ENCODE measurements at regions not wholly inside any gene's neighbourhood (a gene's known extent, or its start where the extent isn't known, plus 50 kb on each side); places are given as distances from the start of the nearest gene placed in this dataset.

DNA sequence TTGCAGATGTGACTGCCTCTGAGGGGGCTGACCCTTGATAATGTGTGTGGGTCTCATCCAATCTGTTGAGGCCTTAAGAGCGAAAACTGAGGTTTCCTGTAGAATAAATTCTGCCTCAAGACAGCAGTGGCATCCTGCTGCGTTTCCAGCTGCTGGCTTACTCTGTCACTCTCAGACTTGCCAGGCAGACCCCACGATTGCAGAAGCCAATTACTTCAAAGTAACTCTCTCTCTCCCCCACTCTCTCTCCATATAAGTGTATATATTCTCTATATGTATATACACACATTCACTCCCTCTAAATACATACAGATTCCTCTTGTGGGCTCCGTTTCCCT lies 152.5 kb upstream of the ALKAL2 start:
- no peak for DNase-seq (ENCODE audit: low read depth)
- TF ChIP-seq, protein P1, sequence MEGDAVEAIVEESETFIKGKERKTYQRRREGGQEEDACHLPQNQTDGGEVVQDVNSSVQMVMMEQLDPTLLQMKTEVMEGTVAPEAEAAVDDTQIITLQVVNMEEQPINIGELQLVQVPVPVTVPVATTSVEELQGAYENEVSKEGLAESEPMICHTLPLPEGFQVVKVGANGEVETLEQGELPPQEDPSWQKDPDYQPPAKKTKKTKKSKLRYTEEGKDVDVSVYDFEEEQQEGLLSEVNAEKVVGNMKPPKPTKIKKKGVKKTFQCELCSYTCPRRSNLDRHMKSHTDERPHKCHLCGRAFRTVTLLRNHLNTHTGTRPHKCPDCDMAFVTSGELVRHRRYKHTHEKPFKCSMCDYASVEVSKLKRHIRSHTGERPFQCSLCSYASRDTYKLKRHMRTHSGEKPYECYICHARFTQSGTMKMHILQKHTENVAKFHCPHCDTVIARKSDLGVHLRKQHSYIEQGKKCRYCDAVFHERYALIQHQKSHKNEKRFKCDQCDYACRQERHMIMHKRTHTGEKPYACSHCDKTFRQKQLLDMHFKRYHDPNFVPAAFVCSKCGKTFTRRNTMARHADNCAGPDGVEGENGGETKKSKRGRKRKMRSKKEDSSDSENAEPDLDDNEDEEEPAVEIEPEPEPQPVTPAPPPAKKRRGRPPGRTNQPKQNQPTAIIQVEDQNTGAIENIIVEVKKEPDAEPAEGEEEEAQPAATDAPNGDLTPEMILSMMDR (IDR thresholded peaks at IDR 0.05; ENCODE audit: low read depth, low read length, missing control alignments), result no peak
- H3K4me3 ChIP-seq (ENCODE audit: low read depth, low read length), result no peak overlapping the region

DNA sequence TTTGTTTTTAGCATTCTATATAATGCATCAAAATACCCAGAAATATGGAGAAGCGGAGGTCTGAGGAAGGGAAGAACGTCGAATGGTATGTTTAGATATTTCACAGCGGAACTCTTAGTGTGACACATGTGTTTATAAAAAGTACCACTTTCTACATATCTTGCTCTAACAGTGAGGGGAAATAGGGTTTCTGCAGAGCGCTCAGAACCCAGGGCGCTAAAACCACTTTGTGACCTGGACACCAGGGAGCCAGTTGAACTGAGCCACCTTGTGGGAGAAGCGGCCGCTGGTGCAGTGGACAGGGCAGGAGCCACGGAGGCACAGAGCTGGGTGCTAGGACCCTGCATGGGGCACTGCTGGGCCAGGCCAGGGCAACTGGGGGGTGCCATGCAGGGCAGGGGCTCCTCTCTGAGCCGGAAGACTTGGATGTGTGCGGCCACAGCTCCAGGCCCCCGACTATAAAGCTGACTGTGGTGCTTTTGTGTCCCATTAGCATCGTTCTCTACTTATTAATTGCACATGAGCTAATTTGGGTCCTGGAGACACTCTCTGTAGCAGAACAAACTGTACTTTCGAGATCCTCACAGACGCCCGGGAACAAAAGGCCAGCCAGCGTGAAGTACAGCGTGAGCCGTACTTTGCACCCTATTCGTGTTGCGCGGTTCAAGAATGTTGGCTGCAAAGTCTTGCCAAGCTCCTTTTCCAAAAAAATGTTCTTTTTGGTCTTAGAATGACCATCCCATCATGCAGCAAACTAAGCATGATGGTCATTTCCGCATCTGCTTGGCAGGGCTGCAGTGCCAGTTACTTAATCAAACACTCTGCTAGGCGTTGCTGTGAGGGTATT lies 151.9 kb upstream of the ALKAL2 start:
- DNase-seq (ENCODE audit: low read depth), result no peak
- H3K4me3 ChIP-seq (ENCODE audit: low read depth, low read length), result no peak overlapping the region
- TF ChIP-seq, protein P1 (IDR thresholded peaks at IDR 0.05; ENCODE audit: low read depth, low read length, missing control alignments), result no peak

DNA sequence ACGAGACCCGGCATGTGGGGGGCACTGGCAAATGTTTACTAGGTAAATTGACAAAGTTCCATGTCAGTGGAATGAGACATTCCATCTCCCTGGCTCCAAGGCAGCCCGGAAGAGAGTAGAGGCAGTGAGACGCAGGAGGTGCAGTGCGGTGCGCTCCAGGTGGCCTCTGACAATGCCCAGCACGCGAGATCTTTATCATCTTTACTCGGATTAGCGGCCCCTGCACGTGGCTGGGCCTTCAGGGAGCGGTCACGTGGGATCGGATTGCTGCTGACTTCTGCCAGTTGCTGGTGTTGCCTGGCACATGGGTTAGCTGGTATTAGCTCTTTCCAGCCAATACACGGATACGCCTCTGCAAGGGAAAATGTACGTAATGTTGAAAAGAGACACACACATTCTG lies 151.2 kb upstream of the ALKAL2 start:
- no peak overlapping the region for H3K4me3 ChIP-seq (ENCODE audit: low read depth, low read length)
- no peak for DNase-seq (ENCODE audit: low read depth)
- TF ChIP-seq, protein P1 (IDR thresholded peaks at IDR 0.05; ENCODE audit: low read depth, low read length, missing control alignments), result no peak

DNA sequence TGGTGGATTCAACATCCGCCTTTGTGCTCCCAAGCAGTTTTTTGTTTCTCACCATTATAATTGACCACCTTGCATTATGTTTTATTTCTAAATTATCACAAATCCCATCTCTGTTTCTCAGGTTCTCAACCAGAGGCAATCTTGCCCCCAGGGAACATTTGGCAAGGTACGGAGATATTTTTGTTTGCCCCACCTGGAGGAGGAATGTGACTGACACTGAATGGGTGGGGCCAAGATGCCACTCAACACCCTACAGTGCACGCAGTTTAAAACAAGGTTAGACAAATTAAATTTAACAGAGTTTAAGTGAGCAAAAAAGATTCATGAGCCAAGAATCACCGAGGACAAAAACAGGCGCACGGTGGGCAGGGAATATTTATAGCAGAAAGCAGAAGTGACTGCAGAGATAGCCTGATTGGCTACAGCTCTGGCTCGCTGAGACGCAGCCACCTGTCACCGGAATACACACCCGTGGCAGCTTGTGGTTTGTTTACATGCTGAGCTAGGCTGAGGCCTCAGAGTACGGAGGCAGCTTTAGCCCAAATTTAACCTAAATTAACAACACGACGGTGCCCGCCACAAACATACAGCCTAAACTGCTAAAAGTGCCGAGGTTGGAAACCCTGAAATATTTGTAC lies 150.0 kb upstream of the ALKAL2 start:
- peak; percentile 55 for DNase-seq (ENCODE audit: low read depth)
- TF ChIP-seq, protein P1 (IDR thresholded peaks at IDR 0.05; ENCODE audit: low read depth, low read length, missing control alignments), result no peak
- H3K4me3 ChIP-seq (ENCODE audit: low read depth, low read length), result peak overlapping the region; percentile 33; the same call in 1 of the 2 replicates

DNA sequence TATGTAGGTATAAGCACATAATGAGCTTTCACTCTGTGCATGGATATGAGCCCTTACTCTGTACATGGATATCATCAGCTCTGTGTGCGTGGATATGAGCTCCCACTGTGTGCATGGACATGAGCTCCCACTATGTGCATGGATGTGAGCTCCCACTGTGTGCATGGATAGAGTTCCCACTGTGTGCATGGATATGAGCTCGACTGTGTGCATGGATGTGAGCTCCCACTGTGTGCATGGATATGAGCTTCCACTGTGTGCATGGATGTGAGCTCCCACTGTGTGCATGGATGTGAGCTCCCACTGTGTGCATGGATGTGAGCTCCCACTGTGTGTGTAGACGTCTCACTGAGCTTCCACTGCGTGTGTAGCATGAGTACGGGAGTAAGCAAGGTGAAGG lies 149.3 kb upstream of the ALKAL2 start:
- H3K4me3 ChIP-seq (ENCODE audit: low read depth, low read length), result no peak overlapping the region
- TF ChIP-seq, protein P1 (IDR thresholded peaks at IDR 0.05; ENCODE audit: low read depth, low read length, missing control alignments), result no peak
- DNase-seq (ENCODE audit: low read depth), result no peak

DNA sequence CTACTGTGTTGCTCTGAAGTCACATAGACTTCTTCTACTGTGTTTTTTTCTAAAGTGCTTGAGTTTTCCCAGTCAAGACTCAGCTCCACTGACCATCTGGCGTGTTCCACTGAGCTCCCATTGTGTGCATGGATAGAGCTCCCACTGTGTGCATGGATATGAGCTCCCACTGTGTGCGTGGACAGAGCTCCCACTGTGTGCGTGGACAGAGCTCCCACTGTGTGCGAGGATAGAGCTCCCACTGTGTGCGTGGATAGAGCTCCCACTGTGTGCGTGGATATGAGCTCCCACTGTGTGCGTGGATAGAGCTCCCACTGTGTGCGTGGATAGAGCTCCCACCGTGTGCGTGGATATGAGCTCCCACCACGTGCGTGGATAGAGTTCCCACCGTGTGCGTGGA lies 148.3 kb upstream of the ALKAL2 start:
- TF ChIP-seq, protein P1 (IDR thresholded peaks at IDR 0.05; ENCODE audit: low read depth, low read length, missing control alignments), result no peak
- DNase-seq (ENCODE audit: low read depth), result no peak
- no peak overlapping the region for H3K4me3 ChIP-seq (ENCODE audit: low read depth, low read length)

All from GM12864 (cell line).